ENCODE measurements at regions not wholly inside any gene's neighbourhood (a gene's known extent, or its start where the extent isn't known, plus 50 kb on each side); places are given as distances from the start of the nearest gene placed in this dataset.

DNA sequence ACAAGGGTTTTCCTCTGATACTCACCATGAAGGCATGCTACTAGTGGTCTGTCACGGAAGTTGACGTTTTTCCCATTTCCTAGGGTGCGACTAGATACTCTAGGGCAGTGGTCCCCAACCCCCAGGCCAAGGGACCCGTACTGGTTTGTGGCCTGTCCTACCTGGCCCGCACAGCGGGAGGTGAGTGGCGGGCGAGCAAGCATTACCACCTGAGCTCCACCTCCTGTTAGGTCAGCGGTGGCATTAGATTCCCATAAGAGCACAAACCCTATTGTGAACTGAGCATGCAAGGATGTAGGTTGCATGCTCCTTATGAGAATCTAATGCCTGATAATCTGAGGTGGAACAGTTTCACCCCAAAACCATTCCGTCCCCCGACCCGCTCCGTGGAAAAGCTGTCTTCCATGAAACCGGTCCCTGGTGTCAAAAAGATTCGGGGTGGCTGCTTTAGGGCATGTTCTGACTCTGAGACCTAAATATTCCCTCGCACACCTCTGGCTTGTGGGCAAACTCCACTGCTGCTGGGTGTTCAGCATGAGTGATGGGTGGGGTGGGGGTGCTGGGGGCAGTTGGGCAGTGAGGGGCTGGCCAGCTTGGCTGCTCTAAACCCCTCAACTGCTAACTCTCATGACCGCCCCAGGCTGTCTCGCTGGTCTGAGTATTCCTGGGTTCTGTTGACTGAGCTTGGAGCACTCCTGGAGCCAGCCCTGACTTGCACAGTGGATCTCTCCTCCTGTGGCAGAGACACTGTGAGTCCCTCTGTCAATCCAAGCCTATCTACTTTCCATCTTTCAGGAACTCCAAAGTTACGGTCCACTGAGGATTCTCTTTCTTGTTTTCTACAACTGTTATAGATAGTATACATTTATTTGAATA, 78.3 kb upstream of the NEK6 start:
- DNase-seq, result no peak

DNA sequence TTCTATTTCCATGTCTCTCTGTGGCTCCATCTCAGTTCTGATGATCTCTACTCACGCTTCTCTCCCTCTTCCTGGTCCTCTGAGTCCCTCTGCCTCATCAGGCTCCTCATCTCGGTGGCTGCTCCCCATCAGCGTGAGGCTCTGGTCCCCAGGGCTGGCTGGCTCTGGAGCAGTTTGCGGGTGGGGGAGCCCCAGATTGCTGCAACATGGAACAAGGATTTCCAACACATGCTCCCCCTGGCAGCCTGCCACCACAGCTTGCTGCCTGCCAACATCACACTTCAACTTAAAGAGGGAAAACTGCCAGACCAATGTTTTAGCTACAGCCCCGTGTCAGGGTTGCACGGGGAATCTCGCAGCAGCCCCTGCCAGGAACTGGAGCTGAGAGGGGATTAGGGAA, 77.2 kb upstream of the NEK6 start:
- DNase-seq, result peak; percentile 62

GRCh38 chr9:124182741-124183140, 75.0 kb upstream of the NEK6 start:
- DNase-seq, result no peak

GRCh38 chr9:124183772-124184171, 74.0 kb upstream of the NEK6 start:
- DNase-seq, result no peak

GRCh38 chr9:124185413-124185812, 72.3 kb upstream of the NEK6 start:
- DNase-seq, result no peak

- no peak for DNase-seq
These were observed 70.4 kb upstream of the NEK6 start for GRCh38 chr9:124187311-124187710.

GRCh38 chr9:124188331-124189110, 69.2 kb upstream of the NEK6 start:
- DNase-seq, result no peak

- DNase-seq, result no peak
These were observed 67.0 kb upstream of the NEK6 start for GRCh38 chr9:124190761-124191160.

DNA sequence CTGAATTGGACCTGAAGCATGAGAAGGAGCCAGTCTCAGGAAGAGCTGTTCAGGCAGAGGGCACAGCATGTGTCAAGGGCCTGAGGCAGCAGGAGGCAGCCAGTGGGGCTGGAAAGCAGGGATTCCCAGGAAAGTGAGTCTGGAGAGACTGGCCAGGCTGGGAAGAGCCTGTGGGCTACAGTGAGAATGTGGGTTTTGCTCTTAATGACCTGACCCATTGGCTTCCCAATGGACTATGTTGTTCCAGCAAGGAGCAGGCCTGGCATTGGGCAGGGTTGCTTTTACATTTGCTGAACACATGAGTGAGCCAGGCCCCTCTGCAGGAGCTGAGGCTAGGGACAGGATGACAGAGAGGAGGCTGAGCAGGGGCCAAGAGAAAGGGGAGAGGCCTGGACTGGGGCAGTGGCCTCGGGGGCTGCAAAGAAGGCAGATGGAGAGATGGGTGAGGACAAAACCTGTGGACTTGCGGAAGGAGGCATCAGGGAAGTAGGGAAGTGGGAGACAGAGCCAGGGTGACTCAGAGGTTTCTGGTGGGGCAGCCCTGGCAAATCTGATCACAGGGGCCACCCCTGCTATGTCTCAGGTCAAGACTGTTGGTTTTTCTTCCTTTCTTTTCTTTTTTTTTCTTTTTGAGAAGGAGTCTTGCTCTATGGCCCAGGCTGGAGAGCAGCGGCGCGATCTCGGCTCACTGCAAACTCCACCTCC, 65.9 kb upstream of the NEK6 start:
- DNase-seq, result no peak

- DNase-seq, result no peak
These were observed 61.0 kb upstream of the NEK6 start for GRCh38 chr9:124196814-124197176.

- no peak for DNase-seq
These were observed 60.3 kb upstream of the NEK6 start for GRCh38 chr9:124197177-124198095.

DNA sequence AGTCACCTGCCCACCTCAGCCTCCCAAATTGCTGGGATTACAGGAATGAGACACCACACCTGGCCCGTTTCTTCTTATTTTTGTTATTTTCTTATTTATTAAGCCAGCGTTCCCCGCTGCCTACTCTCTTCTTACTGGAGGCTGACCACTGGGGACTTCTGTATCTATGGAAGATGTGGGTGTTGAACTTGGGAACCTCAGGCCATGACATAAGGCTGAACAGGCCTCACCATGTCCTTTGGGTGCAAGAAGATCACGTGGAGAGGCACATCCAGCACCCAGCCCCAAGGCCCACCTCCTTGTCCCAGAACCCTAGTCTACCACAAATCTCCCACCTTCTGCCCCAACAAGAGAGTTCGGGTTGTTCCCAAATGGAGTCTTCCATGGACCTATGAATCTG, 59.4 kb upstream of the NEK6 start:
- no peak for DNase-seq

GRCh38 chr9:124198948-124199347, 58.8 kb upstream of the NEK6 start:
- no peak for DNase-seq

DNA sequence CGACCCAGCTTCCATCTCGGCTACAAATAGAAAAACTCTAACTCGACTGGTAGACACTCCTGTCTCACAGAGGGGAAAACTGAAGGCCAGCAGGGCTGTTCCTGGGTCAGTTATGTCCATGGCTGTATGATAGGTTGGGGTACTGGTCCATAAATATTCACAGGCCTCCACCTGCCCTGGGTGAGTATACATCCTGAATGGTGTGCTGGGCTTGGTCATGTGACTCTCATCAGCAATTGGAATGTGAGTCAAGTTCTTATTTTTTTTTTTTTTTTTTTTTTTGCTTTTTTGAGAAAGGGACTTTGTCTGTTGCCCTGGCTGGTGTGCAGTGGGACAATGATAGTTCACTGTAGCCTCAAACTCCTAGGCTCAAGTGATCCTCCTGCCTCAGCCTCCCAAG, 58.3 kb upstream of the NEK6 start:
- DNase-seq, result no peak

GRCh38 chr9:124202447-124202971, 55.2 kb upstream of the NEK6 start:
- no peak for DNase-seq

GRCh38 chr9:124205686-124206352, 51.9 kb upstream of the NEK6 start:
- no peak for DNase-seq

DNA sequence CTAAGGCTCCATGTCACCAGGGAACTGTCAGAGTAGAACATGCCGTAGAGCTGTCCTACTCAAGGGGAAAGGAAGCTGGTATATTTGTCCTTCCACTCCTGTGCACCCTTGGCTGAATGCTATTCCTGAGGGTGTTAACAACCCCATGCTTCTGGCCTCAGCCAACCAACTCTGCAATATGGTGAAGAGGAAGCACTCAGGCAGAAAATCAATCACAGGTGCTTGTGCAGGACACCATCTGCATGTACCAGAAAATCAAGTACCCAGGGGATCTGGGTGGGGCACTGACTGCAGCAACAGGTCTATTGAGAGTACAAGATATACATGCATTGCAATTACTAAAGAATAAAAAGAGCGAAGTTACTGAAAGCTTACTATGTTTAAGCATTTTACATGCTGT, 51.4 kb upstream of the NEK6 start:
- no peak for DNase-seq

All from HCEC 1CT (cell line).